Vagina (tissue), 2 donors: ENCODE measurements at regions not wholly inside any gene's neighbourhood (a gene's known extent, or its start where the extent isn't known, plus 50 kb on each side); places are given as distances from the start of the nearest gene placed in this dataset.

Source experiments
- DNase-seq, 2 donors: peaks; one replicate each; pipeline ENCODE4 v3.0.0-alpha.2; 2017; ENCODE audit errors: extremely low spot score in 2 of 2
- H3K27ac ChIP-seq: fragments of 200-600 bp; sonication (generic); one replicate; pipeline ENCODE4 v1.5.1; 2019
- H3K27me3 ChIP-seq: fragments of 200-600 bp; sonication (generic); one replicate; pipeline ENCODE4 v1.5.1; 2019
- H3K36me3 ChIP-seq, 2 donors: fragments of 200-600 bp; sonication (generic); one replicate each; pipeline ENCODE4 v1.5.1; 2017 to 2019
- H3K4me1 ChIP-seq: fragments of 200-600 bp; sonication (generic); one replicate; pipeline ENCODE4 v1.5.1; 2019
- H3K4me3 ChIP-seq, 2 donors: fragments of 200-600 bp; sonication (generic); 1 replicate in 1 of 2; 2 replicates in 1 of 2; pipeline ENCODE4 v1.5.1; 2016 to 2019
- H3K9me3 ChIP-seq: fragments of 200-600 bp; sonication (generic); one replicate; pipeline ENCODE4 v1.5.1; 2019
- POLR2A ChIP-seq, 2 donors: fragments of 450-650 bp; IDR thresholded peaks; one replicate each; pipeline ENCODE4 v1.6.1; 2017; ENCODE audit warnings: antibody characterized with exemption in 2 of 2, mild to moderate bottlenecking in 2 of 2, moderate library complexity in 2 of 2
- POLR2AphosphoS5 ChIP-seq, 2 donors: sonication (generic); formaldehyde crosslinking; IDR thresholded peaks; one replicate each; pipeline ENCODE4 v1.9.0; 2017; ENCODE audit warnings: antibody characterized with exemption in 2 of 2, mild to moderate bottlenecking in 2 of 2, low read depth in 1 of 2; ENCODE audit not compliant: insufficient read depth in 1 of 2
- intact Hi-C: fragments of 100-400 bp; cut with DNase I; formaldehyde crosslinking; loops from one replicate; pipeline ENCODE4 v1.15.1; 2023
- TF ChIP-seq, protein P1 (sequence below), 3 experiments: fragments of 450-650 bp in 2 of 3; fragments of 200-600 bp in 1 of 3; sonication (generic) in 1 of 3; IDR thresholded peaks; one replicate each; pipeline ENCODE4 v1.5.1; 2017 to 2019; ENCODE audit warnings: antibody characterized with exemption in 3 of 3, mild to moderate bottlenecking in 2 of 3, moderate library complexity in 2 of 3

DNA sequence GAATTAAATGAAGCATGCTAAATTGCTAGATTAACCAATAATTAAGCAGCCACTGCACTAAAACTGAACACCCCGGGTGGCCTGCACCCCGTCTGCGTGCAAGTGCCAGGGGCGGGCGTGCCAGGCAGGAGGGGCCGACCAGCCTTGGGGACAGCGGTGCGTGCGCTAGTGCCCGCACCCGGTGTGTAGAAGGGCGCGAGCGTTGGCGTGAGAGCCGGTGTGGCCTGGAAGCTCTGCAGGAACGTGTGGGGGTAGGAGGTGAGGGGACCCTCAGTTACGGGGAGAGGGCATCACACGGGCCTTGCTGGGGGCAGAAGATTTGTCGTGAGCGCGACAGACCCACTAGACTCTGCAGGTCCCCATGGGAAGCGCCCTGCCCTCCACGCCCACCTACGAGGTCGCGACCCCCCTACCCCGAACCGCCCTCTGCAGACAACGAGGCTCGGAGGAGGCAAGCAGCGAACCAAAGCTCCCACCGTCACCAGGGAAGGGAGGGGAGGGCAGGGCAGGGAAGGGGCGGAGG lies 105.8 kb downstream of the FAM53A start:
- intact Hi-C loops: no loop called here
- TF ChIP-seq, protein P1, sequence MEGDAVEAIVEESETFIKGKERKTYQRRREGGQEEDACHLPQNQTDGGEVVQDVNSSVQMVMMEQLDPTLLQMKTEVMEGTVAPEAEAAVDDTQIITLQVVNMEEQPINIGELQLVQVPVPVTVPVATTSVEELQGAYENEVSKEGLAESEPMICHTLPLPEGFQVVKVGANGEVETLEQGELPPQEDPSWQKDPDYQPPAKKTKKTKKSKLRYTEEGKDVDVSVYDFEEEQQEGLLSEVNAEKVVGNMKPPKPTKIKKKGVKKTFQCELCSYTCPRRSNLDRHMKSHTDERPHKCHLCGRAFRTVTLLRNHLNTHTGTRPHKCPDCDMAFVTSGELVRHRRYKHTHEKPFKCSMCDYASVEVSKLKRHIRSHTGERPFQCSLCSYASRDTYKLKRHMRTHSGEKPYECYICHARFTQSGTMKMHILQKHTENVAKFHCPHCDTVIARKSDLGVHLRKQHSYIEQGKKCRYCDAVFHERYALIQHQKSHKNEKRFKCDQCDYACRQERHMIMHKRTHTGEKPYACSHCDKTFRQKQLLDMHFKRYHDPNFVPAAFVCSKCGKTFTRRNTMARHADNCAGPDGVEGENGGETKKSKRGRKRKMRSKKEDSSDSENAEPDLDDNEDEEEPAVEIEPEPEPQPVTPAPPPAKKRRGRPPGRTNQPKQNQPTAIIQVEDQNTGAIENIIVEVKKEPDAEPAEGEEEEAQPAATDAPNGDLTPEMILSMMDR (IDR thresholded peaks at IDR 0.05): no peak
- TF ChIP-seq POLR2AphosphoS5 (IDR thresholded peaks at IDR 0.05; ENCODE audit: insufficient read depth in 1 of 2, low read depth in 1 of 2) (no peak), POLR2A (IDR thresholded peaks at IDR 0.05) (no peak)
- no peak overlapping the region for H3K27ac ChIP-seq
- H3K4me1 ChIP-seq: peaks cover 26% of the 10 kb centered on the region
- peak overlapping the region; percentile 63 to 64 for H3K4me3 ChIP-seq
- no peak for DNase-seq
- H3K9me3 ChIP-seq: no peaks in the 10 kb centered on the region
- no peaks in the 10 kb centered on the region for H3K36me3 ChIP-seq
- no peaks in the 10 kb centered on the region for H3K27me3 ChIP-seq

DNA sequence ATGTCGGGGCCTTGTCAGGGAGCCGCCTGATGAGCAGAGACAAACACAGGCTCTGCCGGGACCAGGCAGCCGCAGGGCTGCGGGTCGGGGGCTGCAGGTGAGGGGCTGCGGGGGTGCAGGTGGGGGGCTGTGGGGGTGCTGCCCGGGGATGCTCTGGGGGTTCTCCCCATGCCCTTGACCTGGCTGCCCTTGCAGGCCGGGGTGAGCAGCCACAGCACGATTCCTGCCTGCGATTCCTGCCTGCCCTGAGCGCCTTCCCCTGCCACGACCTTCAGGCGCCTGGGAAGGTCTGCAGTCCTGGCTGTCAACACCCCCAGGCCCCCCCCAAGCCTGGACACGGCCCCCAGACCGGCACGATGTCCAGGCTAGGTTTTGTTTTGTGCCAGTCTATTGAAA lies 106.3 kb downstream of the FAM53A start:
- no peak for DNase-seq
- Histone ChIP-seq H3K27ac (no peak overlapping the region), H3K27me3 (no peaks in the 10 kb centered on the region), H3K4me1 (peaks cover 26% of the 10 kb centered on the region), H3K36me3 (no peaks in the 10 kb centered on the region), H3K9me3 (no peaks in the 10 kb centered on the region), H3K4me3 (no peak overlapping the region)
- intact Hi-C loops: no loop called here
- TF ChIP-seq, protein P1 (IDR thresholded peaks at IDR 0.05): no peak

DNA sequence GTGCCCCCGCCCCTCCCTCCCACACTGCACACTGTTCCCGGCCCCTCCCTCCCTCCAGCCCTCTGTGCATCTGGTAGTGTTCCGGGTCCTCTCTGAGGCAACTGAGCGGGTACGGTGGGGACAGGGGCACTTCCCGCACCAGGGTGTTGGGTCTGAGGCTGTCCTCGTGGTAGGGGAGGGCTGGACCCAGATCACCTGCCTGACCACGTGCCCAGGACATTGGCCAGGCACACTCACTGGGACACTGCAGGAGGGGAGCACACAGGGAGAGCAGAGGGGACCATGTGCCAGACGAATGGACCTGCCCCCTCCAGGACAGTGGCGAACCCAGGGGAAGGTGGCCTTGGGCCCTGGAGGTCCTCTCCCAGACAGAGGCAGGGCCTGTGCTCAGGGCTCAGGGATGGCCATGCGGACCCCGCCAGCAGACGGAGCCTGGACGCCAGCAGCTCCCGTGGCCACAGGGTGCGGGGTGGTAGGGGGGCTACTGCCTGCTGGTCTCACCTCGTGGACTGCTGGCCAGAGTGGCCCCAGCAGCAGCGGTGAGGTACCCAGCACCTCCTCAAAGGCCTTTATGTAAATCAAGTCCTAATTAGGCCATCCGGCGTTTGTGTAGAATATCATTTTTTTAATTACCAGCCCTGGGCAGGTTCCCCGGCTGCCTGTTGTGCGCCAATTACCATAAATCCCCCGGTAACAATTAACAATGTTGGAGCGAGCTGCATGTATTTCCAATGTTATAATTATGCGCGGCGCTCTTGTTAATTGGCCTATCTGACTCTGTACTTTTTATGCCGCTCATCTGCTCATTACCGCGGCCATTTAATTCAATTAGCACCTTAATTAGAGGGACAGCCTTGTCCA lies 106.9 kb downstream of the FAM53A start:
- Histone ChIP-seq H3K36me3 (no peaks in the 10 kb centered on the region), H3K27ac (no peak overlapping the region), H3K4me1 (peaks cover 26% of the 10 kb centered on the region), H3K4me3 (no peak overlapping the region), H3K27me3 (no peaks in the 10 kb centered on the region), H3K9me3 (no peaks in the 10 kb centered on the region)
- intact Hi-C loops: no loop called here
- DNase-seq: no peak
- TF ChIP-seq, protein P1 (IDR thresholded peaks at IDR 0.05): no peak
- no peak for TF ChIP-seq POLR2AphosphoS5 (IDR thresholded peaks at IDR 0.05; ENCODE audit: insufficient read depth in 1 of 2, low read depth in 1 of 2)
- TF ChIP-seq POLR2A (IDR thresholded peaks at IDR 0.05): no peak

DNA sequence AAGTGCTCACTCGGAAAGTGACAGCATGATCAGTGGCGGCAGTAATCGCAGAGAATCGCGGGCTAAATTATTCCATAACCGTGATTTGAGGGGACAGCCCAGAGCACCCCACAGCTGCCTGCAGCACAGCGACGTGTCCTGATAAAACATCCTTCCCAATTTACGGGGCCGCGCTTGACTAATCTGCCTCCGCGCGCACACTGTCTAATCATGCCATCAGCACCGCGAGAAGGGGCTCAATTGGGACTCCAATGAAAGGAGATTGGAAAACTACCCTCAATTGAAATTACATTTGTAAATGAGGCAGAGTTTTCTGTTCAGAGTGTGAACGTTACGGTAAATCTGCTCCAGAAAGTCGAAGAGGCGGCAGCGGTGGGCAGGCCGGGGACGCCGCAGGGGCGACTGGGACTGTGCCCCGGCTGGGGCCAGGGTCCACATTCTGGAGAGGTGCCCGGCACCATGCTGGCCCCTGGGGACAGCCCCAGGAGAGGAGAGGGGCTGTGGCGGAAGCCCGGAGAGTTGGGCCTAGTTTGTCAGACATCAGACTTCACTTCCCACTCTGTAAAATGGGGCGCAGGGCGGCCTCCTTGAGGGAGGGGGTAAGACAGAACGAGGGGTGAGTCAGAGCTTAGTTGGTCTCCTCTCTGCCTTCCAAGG lies 107.7 kb downstream of the FAM53A start:
- TF ChIP-seq POLR2AphosphoS5 (IDR thresholded peaks at IDR 0.05; ENCODE audit: insufficient read depth in 1 of 2, low read depth in 1 of 2): no peak
- no peak overlapping the region for H3K4me3 ChIP-seq
- no peak overlapping the region for H3K27ac ChIP-seq
- no peaks in the 10 kb centered on the region for H3K27me3 ChIP-seq
- no peak for DNase-seq
- no peaks in the 10 kb centered on the region for H3K36me3 ChIP-seq
- H3K9me3 ChIP-seq: no peaks in the 10 kb centered on the region
- intact Hi-C loops: no loop called here
- H3K4me1 ChIP-seq: peaks cover 26% of the 10 kb centered on the region

DNA sequence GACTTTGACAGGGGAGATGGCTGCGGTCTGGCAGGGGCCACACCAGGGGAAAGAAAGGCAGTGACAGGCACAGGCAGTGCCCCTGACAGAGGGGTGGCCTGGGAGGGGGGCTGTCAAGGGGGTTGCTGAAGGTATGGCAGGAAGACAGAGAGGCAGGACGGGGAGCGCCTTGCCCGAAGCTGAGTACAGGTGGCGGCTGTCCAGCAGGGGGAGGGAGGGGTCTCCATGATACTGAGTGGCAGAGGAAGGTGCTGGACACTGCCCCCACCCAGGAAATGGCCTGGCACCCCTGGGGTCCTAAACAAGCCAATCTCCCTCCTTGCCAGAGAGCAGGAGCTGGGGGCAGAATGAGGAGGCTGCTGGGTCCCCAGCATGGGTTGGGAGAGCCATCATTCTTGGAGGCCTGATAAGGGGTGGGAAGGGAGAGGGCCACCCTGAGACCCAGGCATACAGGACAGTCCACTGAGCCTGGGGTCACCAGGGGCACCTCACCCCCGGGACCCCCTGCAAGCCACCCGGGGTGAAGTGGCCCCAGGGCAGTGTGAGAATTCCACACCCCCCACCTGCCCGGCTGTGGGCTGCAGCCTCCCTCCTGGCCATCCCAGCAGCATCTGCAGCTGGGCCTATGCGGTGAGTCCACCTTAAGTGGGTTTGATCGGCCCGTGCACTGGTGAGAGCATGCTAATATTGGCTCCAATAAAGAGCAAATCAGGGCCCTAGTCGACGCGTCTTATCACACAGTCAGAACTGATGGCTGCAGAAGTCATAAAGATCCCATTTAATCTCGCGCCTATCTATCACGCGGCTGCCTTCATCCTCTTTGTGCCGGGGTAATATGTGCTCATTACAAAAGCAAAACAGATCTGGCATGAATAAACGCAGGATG lies 108.5 kb downstream of the FAM53A start:
- peaks cover 26% of the 10 kb centered on the region for H3K4me1 ChIP-seq
- H3K36me3 ChIP-seq: no peaks in the 10 kb centered on the region
- no peak for TF ChIP-seq POLR2AphosphoS5 (IDR thresholded peaks at IDR 0.05; ENCODE audit: insufficient read depth in 1 of 2, low read depth in 1 of 2)
- TF ChIP-seq, protein P1 (IDR thresholded peaks at IDR 0.05): no peak

More for the DNA sequence above, 108.5 kb downstream of the FAM53A start:
- H3K4me3 ChIP-seq: no peak overlapping the region
- DNase-seq: no peak
- H3K27me3 ChIP-seq: no peaks in the 10 kb centered on the region
- no peak overlapping the region for H3K27ac ChIP-seq
- no peaks in the 10 kb centered on the region for H3K9me3 ChIP-seq
- intact Hi-C loops: no loop called here
